Endothelial cell of umbilical vein (primary cell): ENCODE measurements at regions not wholly inside any gene's neighbourhood (a gene's known extent, or its start where the extent isn't known, plus 50 kb on each side); places are given as distances from the start of the nearest gene placed in this dataset.

Source experiments
- BruUV-seq: library from RNA; stranded (reverse); fragments of 400-500 nt; replicated peaks from 2 replicates; lab custom pipeline; 2021; lab: Mats Ljungman, UMichigan
- CTCF ChIA-PET: fragments of 300-600, 350-600 bp; sonication (Branson Sonifier 250); formaldehyde crosslinking; loops from one replicate; lab custom pipeline; 2021; ENCODE audit warnings: antibody characterized with exemption, inconsistent platforms; lab: Charles Lee
- POLR2A ChIA-PET: fragments of 300-600, 350-600 bp; sonication (Branson Sonifier 250); formaldehyde crosslinking; loops from one replicate; lab custom pipeline; 2021; ENCODE audit warnings: antibody characterized with exemption, inconsistent platforms; lab: Charles Lee
- DNase-seq: peaks from one replicate; pipeline ENCODE4 v3.0.0-alpha.2; 2011; ENCODE audit warnings: low read depth, low spot score
- FAIRE-seq: peaks from 2 replicates; lab custom pipeline; 2011; peaks lifted over from hg19 to GRCh38; lab: Jason Lieb, UNC
- H2AFZ ChIP-seq: 2 replicates; pipeline ENCODE4 v1.6.0; 2012; ENCODE audit warnings: low read depth, low read length, control low read depth, inconsistent platforms
- H3K27ac ChIP-seq: 2 replicates; pipeline ENCODE4 v1.5.1; 2011; ENCODE audit warnings: low read depth, mild to moderate bottlenecking, control low read depth, low read length, moderate library complexity; ENCODE audit not compliant: insufficient read depth
- H3K27me3 ChIP-seq, 2 experiments: 2 replicates each; pipeline versions ENCODE4 v1.6.0 to v1.6.1; 2011; ENCODE audit warnings: low read length in 2 of 2, mixed read lengths in 1 of 2; ENCODE audit not compliant: control insufficient read depth in 2 of 2, insufficient read depth in 2 of 2
- H3K36me3 ChIP-seq, 2 experiments: 2 replicates in 1 of 2; 3 replicates in 1 of 2; pipeline ENCODE4 v1.5.1; 2011; ENCODE audit warnings: low read length in 2 of 2, mild to moderate bottlenecking in 1 of 2, moderate library complexity in 1 of 2; ENCODE audit not compliant: control insufficient read depth in 2 of 2, insufficient read depth in 2 of 2; ENCODE audit errors: extremely low read depth in 1 of 2
- H3K4me1 ChIP-seq: 3 replicates; pipeline ENCODE4 v1.5.1; 2011; ENCODE audit warnings: mild to moderate bottlenecking, low read length; ENCODE audit not compliant: control insufficient read depth, insufficient read depth; ENCODE audit errors: extremely low read depth
- H3K4me2 ChIP-seq: 2 replicates; pipeline ENCODE4 v1.6.1; 2011; ENCODE audit warnings: low read length, control low read depth, mixed read lengths; ENCODE audit not compliant: insufficient read depth
- H3K4me3 ChIP-seq, 3 experiments: fragments of 200-600 bp in 1 of 3; sonication (generic), shearing (Covaris generic) in 1 of 3; replicated peaks in 1 of 3; 2 replicates each; pipeline ENCODE4 v1.5.1; 2011 to 2016; ENCODE audit warnings: control low read depth in 3 of 3, low read length in 3 of 3, mild to moderate bottlenecking in 2 of 3, inconsistent platforms in 1 of 3, low read depth in 1 of 3, moderate library complexity in 1 of 3; ENCODE audit not compliant: insufficient read depth in 1 of 3
- H3K79me2 ChIP-seq: 2 replicates; pipeline ENCODE4 v1.6.0; 2012; ENCODE audit warnings: low read length, inconsistent platforms; ENCODE audit not compliant: control insufficient read depth, insufficient read depth
- H3K9ac ChIP-seq: replicated peaks from 2 replicates; pipeline ENCODE3; 2011; ENCODE audit warnings: low read length, control low read depth; ENCODE audit not compliant: insufficient read depth; ENCODE audit errors: extremely low read depth
- H3K9me1 ChIP-seq: replicated peaks from 3 replicates; pipeline ENCODE4 v1.6.0; 2011; ENCODE audit warnings: mild to moderate bottlenecking, low read length; ENCODE audit not compliant: control insufficient read depth, insufficient read depth; ENCODE audit errors: extremely low read depth
- H3K9me3 ChIP-seq: replicated peaks from 2 replicates; pipeline ENCODE4 v1.5.1; 2012; ENCODE audit warnings: low read length, inconsistent platforms; ENCODE audit not compliant: control insufficient read depth, insufficient read depth
- H4K20me1 ChIP-seq: replicated peaks from 2 replicates; pipeline ENCODE3; 2011; ENCODE audit warnings: mild to moderate bottlenecking, low read length; ENCODE audit not compliant: control insufficient read depth, insufficient read depth; ENCODE audit errors: extremely low read depth
- EZH2 ChIP-seq: IDR thresholded peaks from 2 replicates; pipeline ENCODE4 v1.6.1; 2012; ENCODE audit warnings: borderline replicate concordance, low read depth, mild to moderate bottlenecking, moderate library complexity, low read length, inconsistent platforms; ENCODE audit not compliant: severe bottlenecking
- FOS ChIP-seq: IDR thresholded peaks from 2 replicates; pipeline ENCODE4 v1.6.1; 2011; ENCODE audit warnings: mild to moderate bottlenecking, low read length, moderate library complexity, borderline replicate concordance; ENCODE audit not compliant: insufficient read depth
- GATA2 ChIP-seq: IDR thresholded peaks from 2 replicates; pipeline ENCODE4 v1.7.0; 2011; ENCODE audit warnings: low read depth, mild to moderate bottlenecking, moderate library complexity, mixed read lengths, low read length; ENCODE audit not compliant: insufficient read length, insufficient read depth
- JUN ChIP-seq: IDR thresholded peaks from 2 replicates; pipeline ENCODE4 v1.6.1; 2011; ENCODE audit warnings: borderline replicate concordance, low read depth; ENCODE audit not compliant: insufficient read length, insufficient read depth
- MYC ChIP-seq: IDR thresholded peaks from one replicate; pipeline ENCODE4 v1.6.1; 2011; ENCODE audit warnings: mild to moderate bottlenecking, low read depth, low read length
- POLR2A ChIP-seq: IDR thresholded peaks from 2 replicates; pipeline ENCODE4 v1.6.1; 2012; ENCODE audit warnings: low read depth, mild to moderate bottlenecking, control low read depth, low read length
- POLR2AphosphoS5 ChIP-seq: IDR thresholded peaks from 2 replicates; pipeline ENCODE4 v1.6.1; 2012; ENCODE audit warnings: low read depth, mild to moderate bottlenecking, control low read depth, low read length, moderate library complexity; ENCODE audit not compliant: insufficient read depth
- dilution Hi-C: fragments of 300-500 bp; cut with MboI; formaldehyde crosslinking; loops from one replicate; pipeline ENCODE4 v1.15.0; 2019; ENCODE audit warnings: low sequenced_read_pairs; ENCODE audit not compliant: extremely low pct_ligation_motif_present
- intact Hi-C: fragments of 100-400 bp; cut with micrococcal nuclease; formaldehyde crosslinking; loops from one replicate; pipeline ENCODE4 v1.10.0; 2022
- TF ChIP-seq, protein P1 (sequence below): IDR thresholded peaks from 2 replicates; pipeline ENCODE4 v1.6.1; 2011; ENCODE audit not compliant: insufficient read depth, insufficient read length
- TF ChIP-seq, protein P2 (sequence below), 2 donors: IDR thresholded peaks; 1 replicate in 1 of 2; 2 replicates in 1 of 2; pipeline ENCODE4 v1.5.1; 2011; ENCODE audit warnings: low read length in 2 of 2, mild to moderate bottlenecking in 2 of 2, moderate library complexity in 2 of 2, control low read depth in 1 of 2, inconsistent platforms in 1 of 2, low read depth in 1 of 2; ENCODE audit not compliant: insufficient read depth in 1 of 2; ENCODE audit errors: extremely low read depth in 1 of 2

DNA sequence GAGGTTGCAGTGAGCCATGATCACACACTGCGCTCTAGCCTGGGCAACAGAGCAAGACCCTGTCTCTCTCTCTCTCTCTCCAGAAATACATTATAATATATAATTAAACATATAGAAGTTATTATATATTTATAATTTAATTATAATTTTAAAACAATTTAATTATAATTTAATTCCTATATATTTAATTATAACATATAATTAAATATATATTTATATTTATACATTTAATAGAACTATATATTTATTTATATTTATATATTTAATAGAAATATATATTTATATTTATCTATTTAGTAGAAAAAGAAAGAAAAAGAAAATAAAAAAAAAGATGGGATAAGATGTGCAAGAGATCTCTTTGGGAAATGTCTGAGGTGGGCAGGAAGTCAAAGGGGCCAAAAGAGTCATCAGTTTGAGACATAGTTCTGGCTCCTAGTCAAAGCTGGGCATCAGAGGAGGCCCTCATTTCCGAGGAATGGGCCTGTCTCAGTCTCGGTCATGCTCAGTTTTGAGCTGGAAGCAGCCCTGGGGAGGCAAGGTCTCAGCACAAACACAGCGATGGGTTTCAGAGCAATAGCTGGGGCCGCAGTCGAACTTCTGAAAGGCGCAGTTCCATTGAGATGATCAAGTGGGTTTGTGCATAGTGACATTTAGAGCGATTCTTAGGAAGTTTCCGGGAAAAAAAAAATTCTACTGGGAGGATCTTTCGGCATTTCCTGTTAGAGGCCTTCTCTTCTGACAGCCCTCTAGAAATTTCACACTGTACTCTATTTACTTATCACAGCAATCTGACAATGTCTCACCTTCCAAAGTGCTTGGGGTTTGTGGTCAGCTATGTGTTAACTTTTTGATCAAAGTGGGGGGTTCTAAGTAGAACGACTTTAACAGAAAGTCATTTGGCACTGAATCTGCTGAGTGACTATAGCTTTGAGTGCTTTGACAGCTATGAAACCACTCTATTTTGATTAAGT lies 58.7 kb upstream of the GZMB start:
- DNase-seq: no peak
- ChIA-PET POLR2A (no interaction called here), CTCF (interaction anchor here (1.3 kb wide), 1 partner anchor 12 kb away, joined by 3 read pairs; no protein-coding TSS in a partner anchor)
- H3K9me1 ChIP-seq: no peaks in the 10 kb centered on the region
- H3K36me3 ChIP-seq: no peaks in the 10 kb centered on the region
- intact Hi-C loops (no loop called here), dilution Hi-C loops (no loop called here)
- no peak for FAIRE-seq
- TF ChIP-seq EZH2 (no peak), MYC (no peak), FOS (no peak), JUN (no peak), GATA2 (no peak), POLR2AphosphoS5 (no peak), POLR2A (no peak)
- TF ChIP-seq, protein P1, sequence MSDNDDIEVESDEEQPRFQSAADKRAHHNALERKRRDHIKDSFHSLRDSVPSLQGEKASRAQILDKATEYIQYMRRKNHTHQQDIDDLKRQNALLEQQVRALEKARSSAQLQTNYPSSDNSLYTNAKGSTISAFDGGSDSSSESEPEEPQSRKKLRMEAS: no peak
- TF ChIP-seq, protein P2, sequence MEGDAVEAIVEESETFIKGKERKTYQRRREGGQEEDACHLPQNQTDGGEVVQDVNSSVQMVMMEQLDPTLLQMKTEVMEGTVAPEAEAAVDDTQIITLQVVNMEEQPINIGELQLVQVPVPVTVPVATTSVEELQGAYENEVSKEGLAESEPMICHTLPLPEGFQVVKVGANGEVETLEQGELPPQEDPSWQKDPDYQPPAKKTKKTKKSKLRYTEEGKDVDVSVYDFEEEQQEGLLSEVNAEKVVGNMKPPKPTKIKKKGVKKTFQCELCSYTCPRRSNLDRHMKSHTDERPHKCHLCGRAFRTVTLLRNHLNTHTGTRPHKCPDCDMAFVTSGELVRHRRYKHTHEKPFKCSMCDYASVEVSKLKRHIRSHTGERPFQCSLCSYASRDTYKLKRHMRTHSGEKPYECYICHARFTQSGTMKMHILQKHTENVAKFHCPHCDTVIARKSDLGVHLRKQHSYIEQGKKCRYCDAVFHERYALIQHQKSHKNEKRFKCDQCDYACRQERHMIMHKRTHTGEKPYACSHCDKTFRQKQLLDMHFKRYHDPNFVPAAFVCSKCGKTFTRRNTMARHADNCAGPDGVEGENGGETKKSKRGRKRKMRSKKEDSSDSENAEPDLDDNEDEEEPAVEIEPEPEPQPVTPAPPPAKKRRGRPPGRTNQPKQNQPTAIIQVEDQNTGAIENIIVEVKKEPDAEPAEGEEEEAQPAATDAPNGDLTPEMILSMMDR (IDR thresholded peaks at IDR 0.05; ENCODE audit: extremely low read depth in 1 of 2, insufficient read depth in 1 of 2, low read depth in 1 of 2, low read length in 2 of 2): no peak
- no peak overlapping the region for H3K27ac ChIP-seq
- no peaks in the 10 kb centered on the region for H3K9me3 ChIP-seq
- H3K4me3 ChIP-seq: no peak overlapping the region
- H3K9ac ChIP-seq: no peak overlapping the region
- no TSS peak for BruUV-seq
- H3K79me2 ChIP-seq: no peaks in the 10 kb centered on the region
- no peaks in the 10 kb centered on the region for H4K20me1 ChIP-seq
- no peak overlapping the region for H2AFZ ChIP-seq
- no peaks in the 10 kb centered on the region for H3K4me1 ChIP-seq
- no peak overlapping the region for H3K4me2 ChIP-seq
- H3K27me3 ChIP-seq: no peaks in the 10 kb centered on the region
